WTC11 (cell line): ENCODE measurements at regions not wholly inside any gene's neighbourhood (a gene's known extent, or its start where the extent isn't known, plus 50 kb on each side); places are given as distances from the start of the nearest gene placed in this dataset.

ENCODE experiments used
- NR1H2 ChIP-seq: sonication (generic); formaldehyde crosslinking; IDR thresholded peaks from 2 replicates; pipeline ENCODE4 v1.9.0; 2021; ENCODE audit warnings: mild to moderate bottlenecking, moderate library complexity, missing genetic modification reagents
- ZNF121 ChIP-seq: sonication (generic); formaldehyde crosslinking; IDR thresholded peaks from 2 replicates; pipeline ENCODE4 v1.8.0; 2023; ENCODE audit warnings: missing genetic modification reagents
- ZNF263 ChIP-seq: sonication (generic); formaldehyde crosslinking; IDR thresholded peaks from 2 replicates; pipeline ENCODE4 v1.8.1; 2022; ENCODE audit warnings: low read depth, mild to moderate bottlenecking, moderate library complexity, missing genetic modification reagents
- TF ChIP-seq, protein P1 (sequence below): fragments of 200-600 bp; IDR thresholded peaks from 2 replicates; pipeline ENCODE4 v1.8.0; 2022; ENCODE audit warnings: antibody characterized with exemption
- TF ChIP-seq, protein P2 (sequence below): sonication (generic); formaldehyde crosslinking; conservative IDR thresholded peaks from 2 replicates; pipeline ENCODE4 v1.8.1; 2022; ENCODE audit warnings: mild to moderate bottlenecking, missing genetic modification reagents

DNA sequence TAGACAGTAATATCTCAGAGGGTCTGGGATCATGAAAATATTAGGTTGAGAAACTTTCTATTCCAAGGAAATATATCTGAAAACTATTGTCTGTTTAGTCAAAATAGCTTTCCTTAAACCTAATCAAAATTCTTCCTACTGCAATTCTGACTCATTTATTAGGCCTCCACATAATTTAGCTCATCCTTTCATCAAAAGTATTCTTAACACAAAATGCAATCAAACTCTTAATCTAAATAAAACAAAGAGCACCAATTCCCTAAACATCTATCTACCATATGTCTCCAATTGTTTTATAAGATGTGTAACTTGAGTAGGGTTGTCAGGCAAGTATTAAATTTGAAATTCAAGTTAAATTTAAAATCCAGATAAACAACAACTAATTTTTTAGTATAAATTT is 142.1 kb downstream of the PLK2 start:
- TF ChIP-seq NR1H2 (CRISPR knock-in tag) (no peak), ZNF121 (no peak), ZNF263 (CRISPR knock-in tag) (no peak)
- TF ChIP-seq, protein P1, sequence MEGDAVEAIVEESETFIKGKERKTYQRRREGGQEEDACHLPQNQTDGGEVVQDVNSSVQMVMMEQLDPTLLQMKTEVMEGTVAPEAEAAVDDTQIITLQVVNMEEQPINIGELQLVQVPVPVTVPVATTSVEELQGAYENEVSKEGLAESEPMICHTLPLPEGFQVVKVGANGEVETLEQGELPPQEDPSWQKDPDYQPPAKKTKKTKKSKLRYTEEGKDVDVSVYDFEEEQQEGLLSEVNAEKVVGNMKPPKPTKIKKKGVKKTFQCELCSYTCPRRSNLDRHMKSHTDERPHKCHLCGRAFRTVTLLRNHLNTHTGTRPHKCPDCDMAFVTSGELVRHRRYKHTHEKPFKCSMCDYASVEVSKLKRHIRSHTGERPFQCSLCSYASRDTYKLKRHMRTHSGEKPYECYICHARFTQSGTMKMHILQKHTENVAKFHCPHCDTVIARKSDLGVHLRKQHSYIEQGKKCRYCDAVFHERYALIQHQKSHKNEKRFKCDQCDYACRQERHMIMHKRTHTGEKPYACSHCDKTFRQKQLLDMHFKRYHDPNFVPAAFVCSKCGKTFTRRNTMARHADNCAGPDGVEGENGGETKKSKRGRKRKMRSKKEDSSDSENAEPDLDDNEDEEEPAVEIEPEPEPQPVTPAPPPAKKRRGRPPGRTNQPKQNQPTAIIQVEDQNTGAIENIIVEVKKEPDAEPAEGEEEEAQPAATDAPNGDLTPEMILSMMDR = no peak
- TF ChIP-seq, protein P2, sequence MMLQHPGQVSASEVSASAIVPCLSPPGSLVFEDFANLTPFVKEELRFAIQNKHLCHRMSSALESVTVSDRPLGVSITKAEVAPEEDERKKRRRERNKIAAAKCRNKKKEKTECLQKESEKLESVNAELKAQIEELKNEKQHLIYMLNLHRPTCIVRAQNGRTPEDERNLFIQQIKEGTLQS = no peak
